ENCODE measurements at regions not wholly inside any gene's neighbourhood (a gene's known extent, or its start where the extent isn't known, plus 50 kb on each side); places are given as distances from the start of the nearest gene placed in this dataset.
"Not testable (repeated sequence)": the region's sequence is repeated elsewhere in the genome, so short reads cannot be mapped to it uniquely, and the experiment has no call there.

DNA sequence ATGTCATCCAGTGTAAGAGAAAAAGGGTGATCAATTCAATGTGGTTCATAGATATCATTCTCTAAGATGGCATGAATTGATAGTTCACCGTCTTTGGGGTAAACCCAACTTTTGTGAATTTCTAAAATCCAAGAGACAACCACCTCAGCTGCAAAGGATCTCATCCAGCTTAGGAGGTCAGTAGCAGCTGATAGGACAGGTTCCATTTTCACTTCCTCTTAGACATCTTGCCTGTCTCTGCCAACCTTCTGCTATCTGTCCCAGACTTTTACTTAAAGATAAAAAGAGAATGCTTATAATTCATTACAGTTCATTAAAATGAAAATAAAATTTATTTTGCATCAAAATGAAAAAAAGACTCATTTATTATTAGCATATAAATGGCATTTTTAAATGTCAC, 468.2 kb downstream of the XYLT1 start:
- H2AFZ ChIP-seq (ENCODE audit: low read depth, low read length): no peak overlapping the region
- DNase-seq: no peak
- H3K79me1 ChIP-seq (replicated peaks; ENCODE audit: low read length, poor library complexity, severe bottlenecking): no peaks in the 10 kb centered on the region
- no peak overlapping the region for H3K23ac ChIP-seq (ENCODE audit: low read length in 2 of 2)
- H4K91ac ChIP-seq (ENCODE audit: low read length): no peak overlapping the region
- no peaks in the 10 kb centered on the region for H3K27me3 ChIP-seq (ENCODE audit: control insufficient read depth in 1 of 2, insufficient read depth in 1 of 2, low read length in 2 of 2)
- no peak overlapping the region for H2BK12ac ChIP-seq (ENCODE audit: low read length in 2 of 2)
- no peak overlapping the region for H3K18ac ChIP-seq (ENCODE audit: low read depth in 1 of 2, low read length in 2 of 2)
- 78% methylated on average over 1 of the region's 1 CpG for whole genome bisulfite sequencing
- H3K4me2 ChIP-seq (ENCODE audit: low read length, poor library complexity, severe bottlenecking): no peak overlapping the region
- no peaks in the 10 kb centered on the region for H3K36me3 ChIP-seq (ENCODE audit: control insufficient read depth in 1 of 2, insufficient read depth in 2 of 2, low read depth in 1 of 2, low read length in 2 of 2)
- no peak overlapping the region for H3K4me3 ChIP-seq (ENCODE audit: insufficient read depth in 1 of 2, low read depth in 1 of 2, low read length in 2 of 2)
- no peaks in the 10 kb centered on the region for H3K4me1 ChIP-seq (ENCODE audit: control insufficient read depth, insufficient read depth, low read depth, low read length)
- H3K27ac ChIP-seq (ENCODE audit: low read length, poor library complexity, severe bottlenecking): no peak overlapping the region
- no peak overlapping the region for H4K8ac ChIP-seq (ENCODE audit: low read length)
- H3K4ac ChIP-seq (ENCODE audit: low read depth in 1 of 2, low read length in 2 of 2): no peak overlapping the region
- H3K9ac ChIP-seq (ENCODE audit: low read length): no peak overlapping the region
- no peak overlapping the region for H2AK5ac ChIP-seq (ENCODE audit: low read length, severe bottlenecking)
- H2BK15ac ChIP-seq (ENCODE audit: low read depth, poor library complexity, severe bottlenecking): no peak overlapping the region
- no peak overlapping the region for H3K14ac ChIP-seq (ENCODE audit: low read length in 2 of 2)
- H2BK5ac ChIP-seq (ENCODE audit: low read depth, low read length, poor library complexity, severe bottlenecking): no peak overlapping the region
- H2BK120ac ChIP-seq (ENCODE audit: low read depth, low read length): no peak overlapping the region
- no peaks in the 10 kb centered on the region for H3K9me3 ChIP-seq (ENCODE audit: control insufficient read depth, low read length)

GRCh38 chr16:17005963-17006362, 464.8 kb downstream of the XYLT1 start:
- H3K9me3 ChIP-seq (ENCODE audit: control insufficient read depth, low read length); H2BK15ac ChIP-seq (ENCODE audit: low read depth, poor library complexity, severe bottlenecking); H3K27me3 ChIP-seq (ENCODE audit: control insufficient read depth in 1 of 2, insufficient read depth in 1 of 2, low read length in 2 of 2); H2AK5ac ChIP-seq (ENCODE audit: low read length, severe bottlenecking); H2BK5ac ChIP-seq (ENCODE audit: low read depth, low read length, poor library complexity, severe bottlenecking); H4K8ac ChIP-seq (ENCODE audit: low read length); H3K9ac ChIP-seq (ENCODE audit: low read length); H3K27ac ChIP-seq (ENCODE audit: low read length, poor library complexity, severe bottlenecking); H4K91ac ChIP-seq (ENCODE audit: low read length); H2AFZ ChIP-seq (ENCODE audit: low read depth, low read length); H3K4ac ChIP-seq (ENCODE audit: low read depth in 1 of 2, low read length in 2 of 2); H3K14ac ChIP-seq (ENCODE audit: low read length in 2 of 2); H3K79me1 ChIP-seq (replicated peaks; ENCODE audit: low read length, poor library complexity, severe bottlenecking); H2BK120ac ChIP-seq (ENCODE audit: low read depth, low read length); H3K4me1 ChIP-seq (ENCODE audit: control insufficient read depth, insufficient read depth, low read depth, low read length); H3K4me3 ChIP-seq (ENCODE audit: insufficient read depth in 1 of 2, low read depth in 1 of 2, low read length in 2 of 2); H3K36me3 ChIP-seq (ENCODE audit: control insufficient read depth in 1 of 2, insufficient read depth in 2 of 2, low read depth in 1 of 2, low read length in 2 of 2); H3K4me2 ChIP-seq (ENCODE audit: low read length, poor library complexity, severe bottlenecking); DNase-seq; H3K23ac ChIP-seq (ENCODE audit: low read length in 2 of 2); H2BK12ac ChIP-seq (ENCODE audit: low read length in 2 of 2); H3K18ac ChIP-seq (ENCODE audit: low read depth in 1 of 2, low read length in 2 of 2): not testable (repeated sequence)
- WGBS: no CpG with 5 or more reads among the region's 1 CpG

DNA sequence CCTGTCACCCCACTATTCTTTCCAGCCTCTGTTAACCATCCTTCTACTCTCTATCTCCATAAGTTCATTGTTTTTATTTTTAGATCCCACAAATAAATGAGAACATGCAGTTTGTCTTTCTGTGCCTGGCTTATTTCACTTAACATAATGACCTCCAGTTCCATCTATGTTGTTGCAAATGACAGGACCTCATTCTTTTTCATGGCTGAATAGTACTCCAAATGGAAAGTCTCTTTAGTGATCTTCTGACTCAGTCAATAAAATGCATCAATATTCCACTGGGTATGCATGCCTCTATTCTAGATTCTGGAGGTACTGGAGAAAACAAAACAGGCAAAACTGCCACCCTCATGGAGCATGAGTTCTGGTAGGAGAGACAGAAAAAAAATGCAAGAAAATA, 459.0 kb downstream of the XYLT1 start:
- Histone ChIP-seq H2BK12ac (ENCODE audit: low read length in 2 of 2) (no peak overlapping the region), H3K23ac (ENCODE audit: low read length in 2 of 2) (no peak overlapping the region), H2AFZ (ENCODE audit: low read depth, low read length) (no peak overlapping the region), H3K18ac (ENCODE audit: low read depth in 1 of 2, low read length in 2 of 2) (no peak overlapping the region), H2BK120ac (ENCODE audit: low read depth, low read length) (no peak overlapping the region), H3K79me1 (replicated peaks; ENCODE audit: low read length, poor library complexity, severe bottlenecking) (no peaks in the 10 kb centered on the region), H3K4me1 (ENCODE audit: control insufficient read depth, insufficient read depth, low read depth, low read length) (no peaks in the 10 kb centered on the region), H4K91ac (ENCODE audit: low read length) (no peak overlapping the region), H3K27me3 (ENCODE audit: control insufficient read depth in 1 of 2, insufficient read depth in 1 of 2, low read length in 2 of 2) (peaks cover 0 to 12% of the 10 kb centered on the region in 2 experiments), H3K4ac (ENCODE audit: low read depth in 1 of 2, low read length in 2 of 2) (no peak overlapping the region), H4K8ac (ENCODE audit: low read length) (no peak overlapping the region), H3K4me2 (ENCODE audit: low read length, poor library complexity, severe bottlenecking) (no peak overlapping the region), H3K9ac (ENCODE audit: low read length) (no peak overlapping the region), H3K36me3 (ENCODE audit: control insufficient read depth in 1 of 2, insufficient read depth in 2 of 2, low read depth in 1 of 2, low read length in 2 of 2) (no peaks in the 10 kb centered on the region), H3K14ac (ENCODE audit: low read length in 2 of 2) (no peak overlapping the region), H3K9me3 (ENCODE audit: control insufficient read depth, low read length) (peaks cover 6% of the 10 kb centered on the region), H2BK15ac (ENCODE audit: low read depth, poor library complexity, severe bottlenecking) (no peak overlapping the region), H3K27ac (ENCODE audit: low read length, poor library complexity, severe bottlenecking) (no peak overlapping the region), H3K4me3 (ENCODE audit: insufficient read depth in 1 of 2, low read depth in 1 of 2, low read length in 2 of 2) (no peak overlapping the region), H2BK5ac (ENCODE audit: low read depth, low read length, poor library complexity, severe bottlenecking) (no peak overlapping the region), H2AK5ac (ENCODE audit: low read length, severe bottlenecking) (no peak overlapping the region)
- no peak for DNase-seq

- H3K4me2 ChIP-seq (ENCODE audit: low read length, poor library complexity, severe bottlenecking): no peak overlapping the region
- H3K9me3 ChIP-seq (ENCODE audit: control insufficient read depth, low read length): peaks cover 6% of the 10 kb centered on the region
- H4K8ac ChIP-seq (ENCODE audit: low read length): no peak overlapping the region
- H3K36me3 ChIP-seq (ENCODE audit: control insufficient read depth in 1 of 2, insufficient read depth in 2 of 2, low read depth in 1 of 2, low read length in 2 of 2): no peaks in the 10 kb centered on the region
- no peak overlapping the region for H3K4ac ChIP-seq (ENCODE audit: low read depth in 1 of 2, low read length in 2 of 2)
- no peak overlapping the region for H2AK5ac ChIP-seq (ENCODE audit: low read length, severe bottlenecking)
- DNase-seq: no peak
- H3K27ac ChIP-seq (ENCODE audit: low read length, poor library complexity, severe bottlenecking): no peak overlapping the region
- no peak overlapping the region for H3K18ac ChIP-seq (ENCODE audit: low read depth in 1 of 2, low read length in 2 of 2)
- no peak overlapping the region for H2AFZ ChIP-seq (ENCODE audit: low read depth, low read length)
- H2BK12ac ChIP-seq (ENCODE audit: low read length in 2 of 2): no peak overlapping the region
- no peak overlapping the region for H3K23ac ChIP-seq (ENCODE audit: low read length in 2 of 2)
- no peaks in the 10 kb centered on the region for H3K79me1 ChIP-seq (replicated peaks; ENCODE audit: low read length, poor library complexity, severe bottlenecking)
- H3K9ac ChIP-seq (ENCODE audit: low read length): no peak overlapping the region
- no peak overlapping the region for H3K14ac ChIP-seq (ENCODE audit: low read length in 2 of 2)
- no peak overlapping the region for H2BK5ac ChIP-seq (ENCODE audit: low read depth, low read length, poor library complexity, severe bottlenecking)
- 86% methylated on average over 7 of the region's 8 CpGs for WGBS
- no peak overlapping the region for H3K4me3 ChIP-seq (ENCODE audit: insufficient read depth in 1 of 2, low read depth in 1 of 2, low read length in 2 of 2)
- H2BK15ac ChIP-seq (ENCODE audit: low read depth, poor library complexity, severe bottlenecking): no peak overlapping the region
- H3K4me1 ChIP-seq (ENCODE audit: control insufficient read depth, insufficient read depth, low read depth, low read length): no peaks in the 10 kb centered on the region
- no peak overlapping the region for H4K91ac ChIP-seq (ENCODE audit: low read length)
- H3K27me3 ChIP-seq (ENCODE audit: control insufficient read depth in 1 of 2, insufficient read depth in 1 of 2, low read length in 2 of 2): peaks cover 0 to 12% of the 10 kb centered on the region in 2 experiments
- no peak overlapping the region for H2BK120ac ChIP-seq (ENCODE audit: low read depth, low read length)
These were observed 457.7 kb downstream of the XYLT1 start for GRCh38 chr16:17013038-17013437.
